ENCODE measurements at regions not wholly inside any gene's neighbourhood (a gene's known extent, or its start where the extent isn't known, plus 50 kb on each side); places are given as distances from the start of the nearest gene placed in this dataset.

GRCh38 chr6:16968101-16968500 is 133.7 kb upstream of the STMND1 start:
- TF ChIP-seq POLR2A (IDR thresholded peaks at IDR 0.05; ENCODE audit: low read length), result no peak
- no peak for TF ChIP-seq GATA1 (IDR thresholded peaks at IDR 0.05; ENCODE audit: low read depth, low read length)

Data from erythroblast (primary cell).